ENCODE measurements at regions not wholly inside any gene's neighbourhood (a gene's known extent, or its start where the extent isn't known, plus 50 kb on each side); places are given as distances from the start of the nearest gene placed in this dataset.
"Not testable (repeated sequence)": the region's sequence is repeated elsewhere in the genome, so short reads cannot be mapped to it uniquely, and the experiment has no call there.

- no peak for DNase-seq (ENCODE audit: low spot score)
These were observed 166.5 kb upstream of the LDB2 start for GRCh38 chr4:17064959-17065358.

- DNase-seq (ENCODE audit: low spot score), result no peak
These were observed 165.4 kb upstream of the LDB2 start for GRCh38 chr4:17063888-17064287.

- no peak for DNase-seq (ENCODE audit: low spot score)
These were observed 161.8 kb upstream of the LDB2 start for GRCh38 chr4:17060230-17060629.

DNA sequence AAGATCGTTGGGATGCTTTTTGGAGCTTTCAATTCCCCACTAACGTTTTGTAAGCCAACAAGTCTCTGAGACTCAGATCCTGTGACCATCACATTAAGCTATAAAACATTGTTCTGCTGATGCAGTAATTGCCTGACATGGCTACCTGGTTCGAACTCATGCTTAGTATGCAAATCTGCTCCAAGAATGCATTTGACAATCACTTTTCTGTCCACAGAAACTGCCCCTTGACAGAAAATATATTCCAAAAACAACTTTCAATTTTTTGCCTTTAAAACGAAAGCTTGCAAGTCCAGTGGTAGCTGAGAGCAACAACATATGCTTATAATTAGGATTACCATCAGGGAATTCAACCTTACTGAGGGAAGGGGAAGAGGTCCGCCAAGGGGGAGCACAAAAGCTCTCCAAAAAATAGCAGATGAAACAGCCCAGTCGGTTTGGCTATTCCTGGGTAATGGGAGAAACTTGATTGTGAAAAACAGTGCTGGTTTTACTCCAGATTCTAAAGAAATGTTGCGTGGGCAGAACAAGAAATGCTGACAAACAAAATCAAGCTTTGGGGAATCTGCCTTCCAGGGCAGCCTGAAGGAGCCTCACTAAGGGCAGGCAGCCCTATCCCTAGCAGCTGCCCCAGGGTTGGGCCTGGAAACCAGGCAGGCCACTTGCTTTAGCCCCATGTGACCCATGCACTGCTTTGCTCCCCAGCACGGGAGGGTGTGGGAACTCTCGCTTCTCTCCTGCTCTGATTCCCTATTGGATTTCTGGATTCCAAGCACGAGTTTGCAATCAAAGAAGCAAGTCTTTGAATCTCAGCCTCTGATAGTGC is 160.7 kb upstream of the LDB2 start:
- DNase-seq (ENCODE audit: low spot score), result no peak

DNA sequence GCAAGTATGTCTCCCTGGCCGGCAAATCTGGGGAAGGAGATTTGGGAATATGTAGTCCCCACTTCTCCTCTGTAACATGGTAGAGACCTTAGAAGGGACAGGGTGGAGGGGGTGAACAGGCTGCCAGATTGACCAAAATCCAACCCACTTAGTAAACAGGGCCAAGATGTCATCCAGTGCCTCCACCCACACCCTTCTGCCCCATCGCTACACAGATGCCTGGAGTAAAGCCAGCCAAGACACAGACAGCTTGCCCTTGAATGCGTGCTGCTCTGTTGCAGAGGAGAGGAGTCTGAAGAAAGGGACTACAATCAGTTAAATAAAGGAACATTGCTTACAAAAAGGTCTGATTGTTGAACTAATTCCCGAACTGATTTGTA is 160.1 kb upstream of the LDB2 start:
- DNase-seq (ENCODE audit: low spot score), result no peak

DNA sequence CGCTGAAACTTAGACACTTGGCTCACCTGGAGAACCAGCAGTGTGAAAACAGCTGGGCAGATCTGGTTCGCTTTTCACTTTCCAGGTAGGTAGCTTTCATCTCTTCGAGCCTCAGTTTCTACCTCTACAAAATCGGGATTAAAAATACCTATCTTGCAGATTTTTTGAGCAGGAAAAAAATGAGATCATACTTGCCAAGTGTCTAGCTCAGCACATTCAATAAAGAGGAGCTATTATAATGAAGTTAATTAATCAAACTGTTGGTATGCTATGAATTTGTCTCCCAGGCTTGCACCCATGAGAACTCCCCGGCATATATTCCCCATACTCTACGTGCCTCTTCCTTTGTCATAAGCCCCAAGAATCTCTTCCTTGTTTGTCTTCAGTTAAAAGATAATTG is 158.6 kb upstream of the LDB2 start:
- DNase-seq (ENCODE audit: low spot score), result no peak

DNA sequence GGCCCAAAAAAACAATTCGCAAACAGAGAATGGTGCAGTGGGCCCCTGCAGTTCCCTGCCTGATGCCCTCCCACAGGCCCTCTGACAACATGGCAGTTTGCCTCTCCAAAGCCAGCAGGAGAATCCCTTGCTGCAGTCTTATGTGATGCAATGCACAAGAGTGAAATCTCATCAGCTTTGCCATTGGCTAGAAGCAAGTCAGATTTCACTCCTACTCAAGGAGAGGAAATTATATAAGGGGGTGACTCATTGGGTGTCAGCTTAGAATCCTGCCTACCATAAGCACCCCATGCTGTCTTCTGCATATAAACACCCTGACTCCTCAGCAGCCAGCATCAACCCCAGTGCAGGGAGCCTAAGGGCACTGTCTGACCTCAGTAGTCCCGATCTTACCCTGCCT is 157.3 kb upstream of the LDB2 start:
- no peak for DNase-seq (ENCODE audit: low spot score)

GRCh38 chr4:17045866-17046265 is 147.4 kb upstream of the LDB2 start:
- no peak for DNase-seq (ENCODE audit: low spot score)

DNA sequence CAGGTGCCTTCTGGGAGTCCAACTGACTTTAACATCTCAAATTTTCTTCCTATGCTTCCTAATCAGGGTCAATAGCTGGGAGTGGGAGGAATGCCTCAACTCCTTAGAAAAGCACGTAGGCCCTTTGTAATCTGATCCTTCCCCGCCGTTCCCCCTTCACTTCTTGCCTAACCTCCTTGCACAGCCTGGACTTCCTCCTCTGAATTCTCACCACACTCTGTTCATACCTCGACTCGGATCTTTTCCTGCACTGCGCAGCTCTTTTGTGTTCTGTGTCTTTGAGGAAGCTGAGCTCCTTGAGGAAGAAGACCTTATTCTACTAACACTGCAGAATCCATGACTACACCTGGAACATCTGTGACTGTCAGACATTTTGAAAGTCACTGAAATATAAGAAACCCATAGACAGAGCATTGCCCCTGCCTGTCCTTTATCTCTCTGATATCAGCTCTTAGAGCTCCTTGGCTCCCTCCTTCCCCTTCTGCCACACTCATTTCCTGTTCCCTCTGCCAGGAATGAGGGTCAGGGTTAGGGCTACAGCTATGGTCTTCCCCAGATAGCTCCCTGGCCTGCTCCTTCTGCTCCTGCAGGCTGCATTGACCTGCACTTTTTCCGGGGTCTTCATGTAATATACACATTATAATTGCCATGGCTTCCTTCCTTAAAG is 140.2 kb upstream of the LDB2 start:
- DNase-seq (ENCODE audit: low spot score), result no peak

GRCh38 chr4:17033768-17034181 is 135.3 kb upstream of the LDB2 start:
- DNase-seq (ENCODE audit: low spot score), result no peak

DNA sequence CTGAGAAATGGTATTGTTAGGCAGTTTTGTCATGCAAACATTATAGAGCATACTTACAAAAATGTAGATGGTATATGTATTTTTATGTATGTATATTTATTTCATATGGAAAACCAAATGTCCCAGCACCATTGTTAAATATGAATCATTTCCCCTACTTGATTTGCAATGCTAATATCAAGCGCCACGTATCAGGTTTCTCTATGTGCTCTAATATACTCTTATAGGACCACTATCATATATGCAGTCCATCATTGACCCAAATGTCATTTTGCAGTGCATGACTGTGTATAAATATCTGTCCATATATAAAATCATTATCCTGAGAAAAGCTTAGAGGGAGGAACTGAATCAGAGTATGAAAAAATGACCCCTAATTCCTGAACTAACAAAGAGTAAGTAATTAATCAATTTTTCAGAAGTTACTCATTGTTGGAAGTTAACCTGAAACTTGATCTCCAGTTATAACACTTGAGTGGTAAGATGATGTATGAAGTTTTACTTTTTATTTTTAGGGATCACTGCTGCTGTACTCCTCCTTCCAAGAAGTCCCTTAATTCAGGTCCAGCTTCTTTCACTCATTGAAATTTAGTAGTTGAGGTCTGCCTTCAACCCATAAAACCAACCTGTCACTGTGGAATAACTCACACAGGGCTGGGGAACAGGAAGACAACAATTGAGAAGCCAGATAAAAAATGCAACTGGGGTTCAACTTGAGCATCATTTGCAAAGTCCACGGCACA is 134.8 kb upstream of the LDB2 start:
- no peak for DNase-seq (ENCODE audit: low spot score)

DNA sequence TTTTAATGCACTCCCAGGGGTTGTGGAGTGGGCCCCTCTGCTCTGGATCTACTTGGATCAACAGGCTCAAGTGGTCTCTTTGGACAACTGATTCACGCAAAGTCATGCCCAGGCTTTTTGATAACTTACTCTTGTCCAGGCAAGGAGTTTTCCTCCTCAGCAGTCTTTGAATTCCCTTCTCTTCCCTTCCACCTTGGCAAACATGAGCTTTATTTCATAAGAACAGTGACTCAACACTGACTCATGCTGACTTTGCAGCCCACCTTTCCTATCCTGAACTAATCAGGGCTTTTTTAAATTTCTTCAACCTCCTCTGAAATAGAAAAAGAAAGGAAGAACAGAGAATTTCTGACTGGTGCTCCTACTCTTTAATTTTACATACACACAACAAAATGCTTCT is 132.1 kb upstream of the LDB2 start:
- DNase-seq (ENCODE audit: low spot score), result no peak

GRCh38 chr4:17029964-17030363 is 131.5 kb upstream of the LDB2 start:
- DNase-seq (ENCODE audit: low spot score), result no peak

GRCh38 chr4:17029432-17029831 is 131.0 kb upstream of the LDB2 start:
- DNase-seq (ENCODE audit: low spot score), result no peak

DNA sequence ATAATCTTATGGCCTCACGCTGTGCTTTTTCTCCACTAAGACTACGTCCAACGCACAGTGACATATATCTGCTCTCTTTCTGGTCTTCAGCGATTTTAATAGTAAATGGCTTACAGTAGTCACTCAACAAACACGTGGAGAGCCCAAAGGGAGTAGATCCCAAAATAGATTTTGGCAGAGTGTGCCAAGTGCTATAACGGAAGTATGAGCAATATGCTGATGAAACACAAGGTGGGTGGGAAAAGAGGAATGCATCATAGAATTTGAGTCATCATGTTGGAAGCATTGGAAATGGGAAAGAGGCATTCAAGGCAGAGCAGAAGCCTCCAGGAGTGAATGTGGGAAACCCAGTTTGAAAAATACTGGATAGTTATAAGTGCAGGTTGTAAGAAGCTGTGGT is 129.1 kb upstream of the LDB2 start:
- no peak for DNase-seq (ENCODE audit: low spot score)

DNA sequence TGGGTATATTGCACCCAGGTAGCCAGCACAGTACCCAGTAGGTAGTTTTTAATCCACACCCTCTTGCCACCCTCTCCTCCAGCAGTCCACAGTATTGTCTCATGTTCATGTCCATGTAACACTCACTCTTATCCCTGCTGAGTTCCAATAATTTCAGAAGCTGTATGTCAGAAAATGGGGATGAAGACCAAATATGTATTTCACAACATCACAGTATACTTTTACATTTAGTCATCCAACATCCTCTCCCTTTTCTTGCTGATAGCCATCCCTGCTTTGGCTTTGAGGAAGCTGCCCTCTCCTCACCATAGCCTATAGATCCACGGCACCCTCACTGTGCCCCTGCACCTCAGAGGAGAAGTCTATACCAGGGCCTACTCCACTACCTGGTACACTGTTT is 126.0 kb upstream of the LDB2 start:
- DNase-seq (ENCODE audit: low spot score), result no peak

DNA sequence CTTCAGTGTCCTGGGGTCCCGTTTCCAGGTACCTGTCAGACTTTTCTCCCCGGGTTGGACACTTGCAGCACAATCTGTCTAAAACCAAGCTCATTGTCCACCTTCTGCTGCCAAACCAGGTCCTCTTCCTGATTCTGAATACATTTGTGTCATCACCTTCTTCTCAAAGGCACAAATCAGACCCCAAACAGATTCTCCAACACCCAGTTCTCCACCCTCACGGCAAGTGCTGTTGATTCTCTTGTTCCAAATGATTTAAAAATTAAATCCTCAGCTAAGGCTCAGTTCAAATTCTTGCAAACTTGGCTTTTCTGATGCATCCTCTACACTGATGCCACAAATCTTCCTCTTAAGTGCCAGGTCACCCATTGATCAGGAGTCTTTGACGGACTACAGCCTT is 122.5 kb upstream of the LDB2 start:
- no peak for DNase-seq (ENCODE audit: low spot score)

GRCh38 chr4:17020451-17020850 is 122.0 kb upstream of the LDB2 start:
- DNase-seq (ENCODE audit: low spot score), result no peak

GRCh38 chr4:17018621-17019020 is 120.2 kb upstream of the LDB2 start:
- DNase-seq (ENCODE audit: low spot score), result not testable (repeated sequence)

- no peak for DNase-seq (ENCODE audit: low spot score)
These were observed 119.6 kb upstream of the LDB2 start for GRCh38 chr4:17018013-17018412.

DNA sequence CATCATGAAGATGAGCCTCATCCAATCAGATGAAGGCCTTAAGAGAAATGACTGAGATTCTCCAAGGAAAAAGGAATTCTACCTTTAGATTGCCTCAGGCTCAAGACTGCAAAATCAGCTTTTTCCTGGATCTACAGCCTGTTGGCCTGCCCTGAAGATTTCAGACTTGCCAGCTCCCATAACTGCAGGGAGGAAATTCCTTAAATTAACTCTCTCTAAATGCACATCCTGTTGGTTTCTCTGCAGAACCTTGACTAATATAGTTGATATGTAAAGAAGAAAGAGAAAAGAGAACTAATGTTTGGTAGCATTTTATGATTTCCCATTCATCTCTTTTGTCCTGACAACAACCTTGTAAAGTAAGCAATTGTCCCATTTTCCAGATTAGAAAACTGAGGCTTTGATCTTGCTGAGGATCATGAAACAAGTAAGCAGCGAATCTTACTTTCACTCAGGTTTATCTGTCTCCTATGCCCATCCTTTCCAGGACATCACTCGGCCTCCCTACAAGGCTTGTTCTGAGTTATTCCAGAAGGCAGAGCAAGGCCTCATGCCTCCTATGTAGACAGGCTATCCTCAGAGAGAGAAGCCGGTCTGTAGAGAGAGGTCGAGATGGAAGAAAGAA is 115.0 kb upstream of the LDB2 start:
- no peak for DNase-seq (ENCODE audit: low spot score)

GRCh38 chr4:17012451-17012850 is 114.0 kb upstream of the LDB2 start:
- no peak for DNase-seq (ENCODE audit: low spot score)
